Trophoblast cell (in vitro differentiated cells and primary cell): ENCODE measurements at regions not wholly inside any gene's neighbourhood (a gene's known extent, or its start where the extent isn't known, plus 50 kb on each side); places are given as distances from the start of the nearest gene placed in this dataset.
A peak's percentile ranks its signal among the peaks of the same experiment; 100 is the strongest.

Experiments used
- DNase-seq, 2 donors: peaks; one replicate each; pipeline ENCODE4 v3.0.0-alpha.2; 2016
- H2AFZ ChIP-seq: 2 replicates; pipeline ENCODE4 v1.6.1; 2013; ENCODE audit warnings: low read length, moderate library complexity, mild to moderate bottlenecking; ENCODE audit not compliant: insufficient read depth, poor library complexity
- H2AK5ac ChIP-seq: 2 replicates; pipeline ENCODE4 v1.6.1; 2013; ENCODE audit warnings: mild to moderate bottlenecking, low read length
- H2BK120ac ChIP-seq: 2 replicates; pipeline ENCODE4 v1.6.1; 2013; ENCODE audit warnings: low read length, mild to moderate bottlenecking, moderate library complexity; ENCODE audit not compliant: insufficient read depth, poor library complexity
- H2BK12ac ChIP-seq: 2 replicates; pipeline ENCODE4 v1.6.1; 2013; ENCODE audit warnings: mild to moderate bottlenecking, low read length, moderate library complexity
- H2BK5ac ChIP-seq: 2 replicates; pipeline ENCODE4 v1.6.1; 2013; ENCODE audit warnings: low read length, low read depth, moderate library complexity, mild to moderate bottlenecking; ENCODE audit not compliant: poor library complexity
- H3K14ac ChIP-seq: 2 replicates; pipeline ENCODE4 v1.6.1; 2013; ENCODE audit warnings: mild to moderate bottlenecking, low read length
- H3K18ac ChIP-seq: 2 replicates; pipeline ENCODE4 v1.6.1; 2013; ENCODE audit warnings: mild to moderate bottlenecking, low read length
- H3K23ac ChIP-seq: 2 replicates; pipeline ENCODE4 v1.6.1; 2013; ENCODE audit warnings: low read length
- H3K27ac ChIP-seq: 2 replicates; pipeline ENCODE4 v1.5.1; 2013; ENCODE audit warnings: low read depth, mild to moderate bottlenecking, inconsistent platforms, low read length, moderate library complexity
- H3K27me3 ChIP-seq: 2 replicates; pipeline ENCODE4 v1.6.1; 2013; ENCODE audit warnings: inconsistent platforms, mild to moderate bottlenecking, low read length, moderate library complexity; ENCODE audit not compliant: insufficient read depth
- H3K36me3 ChIP-seq, 2 experiments: 1 replicate in 1 of 2; 2 replicates in 1 of 2; pipeline ENCODE4 v1.6.1; 2013; ENCODE audit warnings: low read length in 2 of 2, mild to moderate bottlenecking in 2 of 2, moderate library complexity in 1 of 2; ENCODE audit not compliant: insufficient read depth in 2 of 2, control insufficient read depth in 1 of 2
- H3K4ac ChIP-seq: 2 replicates; pipeline ENCODE4 v1.6.1; 2013; ENCODE audit warnings: low read depth, mild to moderate bottlenecking, low read length, moderate library complexity
- H3K4me1 ChIP-seq, 2 experiments: 1 replicate in 1 of 2; 2 replicates in 1 of 2; pipeline ENCODE4 v1.6.1; 2013; ENCODE audit warnings: low read length in 2 of 2, mild to moderate bottlenecking in 2 of 2, moderate library complexity in 1 of 2; ENCODE audit not compliant: insufficient read depth in 2 of 2, control insufficient read depth in 1 of 2
- H3K4me2 ChIP-seq: 2 replicates; pipeline ENCODE4 v1.6.1; 2013; ENCODE audit warnings: inconsistent platforms, mild to moderate bottlenecking, low read length, moderate library complexity
- H3K4me3 ChIP-seq: 2 replicates; pipeline ENCODE4 v1.5.1; 2013; ENCODE audit warnings: mild to moderate bottlenecking, low read depth, low read length, inconsistent platforms
- H3K79me1 ChIP-seq: one replicate; pipeline ENCODE4 v1.6.1; 2013; ENCODE audit warnings: low read length
- H3K79me2 ChIP-seq: 2 replicates; pipeline ENCODE4 v1.6.1; 2013; ENCODE audit warnings: low read length, mild to moderate bottlenecking; ENCODE audit not compliant: control insufficient read depth, insufficient read depth, poor library complexity
- H3K9ac ChIP-seq: 2 replicates; pipeline ENCODE4 v1.6.1; 2013; ENCODE audit warnings: mild to moderate bottlenecking, low read length
- H3K9me3 ChIP-seq: 2 replicates; pipeline ENCODE4 v1.6.1; 2013; ENCODE audit warnings: low read depth, mild to moderate bottlenecking, control low read depth, inconsistent platforms, low read length; ENCODE audit not compliant: insufficient read depth
- H4K12ac ChIP-seq: 2 replicates; pipeline ENCODE4 v1.6.1; 2013; ENCODE audit warnings: low read depth, mild to moderate bottlenecking, low read length, moderate library complexity
- H4K8ac ChIP-seq: 2 replicates; pipeline ENCODE4 v1.6.1; 2013; ENCODE audit warnings: low read depth, mild to moderate bottlenecking, low read length, moderate library complexity
- H4K91ac ChIP-seq: one replicate; pipeline ENCODE4 v1.6.1; 2013; ENCODE audit warnings: low read depth, mild to moderate bottlenecking, low read length, moderate library complexity
- WGBS: extraction: QIAGEN DNeasy Blood & Tissue Kit; methylation state at CpG from one replicate; pipeline ENCODE4 v1.1.7; 2013; ENCODE audit warnings: missing lambda C conversion rate; ENCODE audit not compliant: insufficient read length, insufficient coverage; ENCODE audit errors: extremely low coverage; 5-methylcytosine and 5-hydroxymethylcytosine counted together

- no peak overlapping the region for H2BK120ac ChIP-seq
- H3K14ac ChIP-seq: no peak overlapping the region
- H3K4me2 ChIP-seq: no peak overlapping the region
- H2BK12ac ChIP-seq: no peak overlapping the region
- H3K18ac ChIP-seq: no peak overlapping the region
- DNase-seq: no peak
- no peak overlapping the region for H4K12ac ChIP-seq
- no peak overlapping the region for H2AFZ ChIP-seq
- H4K8ac ChIP-seq: no peak overlapping the region
- H3K4me3 ChIP-seq: no peak overlapping the region
- H3K79me1 ChIP-seq: peaks cover 2% of the 10 kb centered on the region
- H4K91ac ChIP-seq: no peak overlapping the region
- no peak overlapping the region for H2AK5ac ChIP-seq
- H3K9ac ChIP-seq: no peak overlapping the region
- no peak overlapping the region for H3K4ac ChIP-seq
- H2BK5ac ChIP-seq: no peak overlapping the region
- peaks cover 10 to 11% of the 10 kb centered on the region in 2 experiments for H3K4me1 ChIP-seq
- H3K23ac ChIP-seq: no peak overlapping the region
- WGBS: no CpG with 5 or more reads among the region's 7 CpGs
- no peaks in the 10 kb centered on the region for H3K9me3 ChIP-seq
- H3K27ac ChIP-seq: no peak overlapping the region
- H3K27me3 ChIP-seq: no peaks in the 10 kb centered on the region
- no peaks in the 10 kb centered on the region for H3K79me2 ChIP-seq
- H3K36me3 ChIP-seq: no peaks in the 10 kb centered on the region
Observed at GRCh38 chr14:22429546-22430294, 159.3 kb downstream of the DAD1 start.

- Histone ChIP-seq H4K91ac (no peak overlapping the region), H4K8ac (no peak overlapping the region), H3K9me3 (no peaks in the 10 kb centered on the region), H3K36me3 (no peaks in the 10 kb centered on the region), H2AFZ (no peak overlapping the region), H2BK120ac (no peak overlapping the region), H3K4me3 (no peak overlapping the region), H2AK5ac (no peak overlapping the region), H4K12ac (no peak overlapping the region), H3K79me2 (no peaks in the 10 kb centered on the region), H3K18ac (no peak overlapping the region), H3K27me3 (no peaks in the 10 kb centered on the region), H3K23ac (no peak overlapping the region), H3K4ac (no peak overlapping the region), H2BK5ac (no peak overlapping the region), H3K4me2 (no peak overlapping the region), H3K79me1 (peaks cover 2% of the 10 kb centered on the region), H3K27ac (no peak overlapping the region), H3K4me1 (peaks cover 10 to 11% of the 10 kb centered on the region in 2 experiments), H3K14ac (no peak overlapping the region), H2BK12ac (no peak overlapping the region), H3K9ac (no peak overlapping the region)
- WGBS: no CpG with 5 or more reads among the region's 7 CpGs
- peak in 1 of 2 donors; percentile 57 for DNase-seq
Observed at GRCh38 chr14:22428700-22429291, 160.2 kb downstream of the DAD1 start.

- H3K14ac ChIP-seq: no peak overlapping the region
- H3K27ac ChIP-seq: peak overlapping the region; percentile 45
- H3K18ac ChIP-seq: no peak overlapping the region
- peaks cover 2% of the 10 kb centered on the region for H3K79me1 ChIP-seq
- no peak overlapping the region for H2BK5ac ChIP-seq
- H4K8ac ChIP-seq: no peak overlapping the region
- no peak overlapping the region for H2AFZ ChIP-seq
- H3K4me3 ChIP-seq: no peak overlapping the region
- no peaks in the 10 kb centered on the region for H3K9me3 ChIP-seq
- DNase-seq: peak; percentile 41 to 75
- H3K79me2 ChIP-seq: no peaks in the 10 kb centered on the region
- H3K4ac ChIP-seq: no peak overlapping the region
- no peaks in the 10 kb centered on the region for H3K27me3 ChIP-seq
- H2AK5ac ChIP-seq: no peak overlapping the region
- no peaks in the 10 kb centered on the region for H3K36me3 ChIP-seq
- no CpG with 5 or more reads among the region's 9 CpGs for WGBS
- no peak overlapping the region for H3K9ac ChIP-seq
- H3K4me2 ChIP-seq: peak overlapping the region; percentile 54
- no peak overlapping the region for H2BK120ac ChIP-seq
- H2BK12ac ChIP-seq: no peak overlapping the region
- H4K12ac ChIP-seq: no peak overlapping the region
- H4K91ac ChIP-seq: no peak overlapping the region
- no peak overlapping the region for H3K23ac ChIP-seq
- peaks cover 10 to 11% of the 10 kb centered on the region in 2 experiments for H3K4me1 ChIP-seq
Observed at GRCh38 chr14:22427771-22428231, 161.2 kb downstream of the DAD1 start.

- Histone ChIP-seq H4K91ac (no peak overlapping the region), H2BK5ac (no peak overlapping the region), H3K79me2 (no peaks in the 10 kb centered on the region), H4K12ac (no peak overlapping the region), H3K79me1 (peaks cover 2% of the 10 kb centered on the region), H3K9me3 (no peaks in the 10 kb centered on the region), H3K4ac (no peak overlapping the region), H3K36me3 (no peaks in the 10 kb centered on the region), H3K9ac (no peak overlapping the region), H4K8ac (no peak overlapping the region), H3K27me3 (no peaks in the 10 kb centered on the region), H2BK120ac (no peak overlapping the region), H3K4me3 (no peak overlapping the region), H3K4me2 (no peak overlapping the region), H3K23ac (no peak overlapping the region), H3K18ac (no peak overlapping the region), H3K4me1 (peaks cover 10 to 11% of the 10 kb centered on the region in 2 experiments), H2AFZ (no peak overlapping the region), H3K14ac (no peak overlapping the region), H3K27ac (no peak overlapping the region), H2AK5ac (no peak overlapping the region), H2BK12ac (peak overlapping the region; percentile 3)
- no peak for DNase-seq
- WGBS: no CpG with 5 or more reads among the region's 7 CpGs
Observed at GRCh38 chr14:22426711-22427110, 162.3 kb downstream of the DAD1 start.
